ENCODE measurements at regions not wholly inside any gene's neighbourhood (a gene's known extent, or its start where the extent isn't known, plus 50 kb on each side); places are given as distances from the start of the nearest gene placed in this dataset.

DNA sequence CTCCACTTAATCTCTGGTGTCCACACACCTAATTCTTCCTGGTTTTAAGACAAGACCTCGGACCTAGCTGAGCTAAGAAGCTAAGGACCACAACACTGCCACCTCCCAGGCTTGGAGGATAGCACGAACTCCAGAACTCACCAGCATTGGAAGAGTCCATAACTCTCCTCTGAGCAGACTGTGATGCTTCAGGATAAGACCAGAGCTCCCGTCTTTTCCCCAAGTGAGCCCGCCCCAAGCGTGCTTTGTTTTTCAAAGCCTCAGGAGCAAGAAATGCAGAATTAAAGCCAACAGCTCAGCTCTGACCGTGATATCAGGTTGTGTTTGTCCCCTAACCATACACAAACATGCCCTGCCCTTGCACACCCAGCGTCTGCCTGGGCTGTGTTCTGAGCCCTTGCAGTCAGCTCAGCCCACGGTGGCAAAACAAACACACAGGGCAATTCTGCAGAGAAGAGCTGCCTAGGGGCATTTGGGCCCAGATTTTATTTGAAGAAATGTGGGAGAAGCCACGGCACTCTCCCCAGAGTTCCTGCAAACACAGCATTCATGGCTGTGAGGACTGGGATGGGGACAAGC, 145.4 kb downstream of the WDR11 start:
- DNase-seq = no peak
- no peaks in the 10 kb centered on the region for H3K27me3 ChIP-seq (ENCODE audit: control insufficient read depth, insufficient read depth, low read length)
- no peaks in the 10 kb centered on the region for H3K36me3 ChIP-seq (replicated peaks; ENCODE audit: control insufficient read depth, insufficient read depth, low read length)
- no peak overlapping the region for H3K4me3 ChIP-seq (ENCODE audit: insufficient read depth, low read depth, low read length)

DNA sequence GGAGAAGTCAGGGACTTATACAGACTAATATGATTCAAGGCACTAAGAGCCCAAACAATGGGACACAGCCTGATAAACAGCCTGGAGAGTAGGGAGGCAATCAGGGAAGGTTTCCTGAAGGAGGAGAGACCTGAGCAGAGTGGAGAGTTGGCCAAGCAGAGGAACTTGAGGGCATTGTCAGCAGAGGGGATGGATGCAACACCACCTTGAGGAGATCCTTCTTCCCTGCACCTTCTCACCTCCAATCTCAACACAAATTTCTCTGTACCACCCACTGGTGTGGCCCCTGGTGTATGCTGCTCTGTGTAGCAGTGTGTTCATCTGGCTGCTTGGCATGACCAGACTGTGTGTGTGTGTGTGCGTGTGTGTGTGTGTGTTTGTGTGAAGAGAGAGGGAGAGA, 146.2 kb downstream of the WDR11 start:
- no peak for DNase-seq

DNA sequence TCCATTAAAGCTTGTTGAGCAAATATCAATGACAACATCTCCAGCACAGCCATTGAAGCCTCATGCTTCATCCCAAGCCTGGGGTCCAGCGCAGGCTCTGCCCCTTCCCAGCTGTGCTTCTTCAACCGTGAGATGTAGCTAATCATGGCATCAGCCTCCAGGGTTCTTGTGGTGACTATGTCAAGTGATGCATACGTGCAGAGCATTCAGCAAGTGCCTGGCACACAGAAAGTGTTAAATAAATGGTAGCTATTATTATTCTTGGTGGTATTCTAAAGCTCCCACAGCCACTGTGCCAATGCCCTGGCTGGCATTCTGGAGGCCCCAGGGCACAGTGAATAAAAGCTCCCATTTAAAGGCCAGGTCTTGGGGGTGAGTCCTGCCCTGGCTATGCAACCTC, 146.6 kb downstream of the WDR11 start:
- Histone ChIP-seq H3K36me3 (replicated peaks; ENCODE audit: control insufficient read depth, insufficient read depth, low read length) (no peaks in the 10 kb centered on the region), H3K4me3 (ENCODE audit: insufficient read depth, low read depth, low read length) (no peak overlapping the region), H3K27me3 (ENCODE audit: control insufficient read depth, insufficient read depth, low read length) (no peaks in the 10 kb centered on the region)
- no peak for DNase-seq

More for the DNA sequence above, 146.2 kb downstream of the WDR11 start:
- Histone ChIP-seq H3K27me3 (ENCODE audit: control insufficient read depth, insufficient read depth, low read length) (no peaks in the 10 kb centered on the region), H3K4me3 (ENCODE audit: insufficient read depth, low read depth, low read length) (no peak overlapping the region), H3K36me3 (replicated peaks; ENCODE audit: control insufficient read depth, insufficient read depth, low read length) (no peaks in the 10 kb centered on the region)

DNA sequence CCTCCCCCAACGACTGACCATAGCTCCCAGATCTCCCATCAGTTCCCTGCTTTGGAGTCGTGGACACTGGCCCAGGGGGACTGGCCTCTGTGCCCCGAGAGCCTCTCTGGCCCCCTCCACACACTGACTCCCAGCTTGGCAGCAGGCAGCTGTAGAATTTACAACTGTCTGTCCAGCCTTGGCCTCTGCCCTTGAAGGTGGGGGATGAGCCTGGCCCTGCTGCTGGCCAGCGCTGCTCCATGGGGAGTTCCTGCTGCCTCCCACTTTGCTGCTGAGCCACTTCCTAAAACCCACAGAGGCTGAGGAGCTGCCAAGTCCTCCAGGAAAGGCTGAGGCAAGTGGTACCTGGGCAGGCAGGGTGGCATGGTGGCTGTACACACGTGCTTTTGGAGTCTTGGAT, 147.1 kb downstream of the WDR11 start:
- no peaks in the 10 kb centered on the region for H3K36me3 ChIP-seq (replicated peaks; ENCODE audit: control insufficient read depth, insufficient read depth, low read length)
- DNase-seq = no peak
- H3K27me3 ChIP-seq (ENCODE audit: control insufficient read depth, insufficient read depth, low read length) = no peaks in the 10 kb centered on the region
- no peak overlapping the region for H3K4me3 ChIP-seq (ENCODE audit: insufficient read depth, low read depth, low read length)

DNA sequence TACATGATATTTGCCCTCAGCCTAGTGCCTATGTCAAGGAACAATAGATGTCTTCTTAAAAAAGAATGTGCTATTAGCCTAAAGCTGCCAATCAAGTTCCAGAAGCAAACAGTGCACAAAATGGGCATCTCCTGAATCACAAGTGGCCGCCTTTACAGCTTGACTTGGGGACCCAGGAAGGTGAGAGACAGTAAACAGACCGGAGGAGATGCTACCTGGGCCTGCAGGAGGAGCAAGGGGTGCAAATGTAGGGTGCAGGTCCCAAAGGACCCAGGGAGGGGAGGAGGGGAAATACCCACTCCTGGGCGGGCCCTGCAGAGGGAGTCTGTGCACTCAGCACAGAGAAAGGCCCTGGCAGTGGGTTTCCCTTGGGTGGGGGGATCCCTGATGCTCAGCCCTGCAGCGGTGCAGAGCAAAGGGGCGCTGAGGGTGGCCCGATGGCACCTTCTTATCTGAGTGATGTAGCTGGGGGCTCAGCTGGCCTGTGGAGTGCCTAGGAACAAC, 147.7 kb downstream of the WDR11 start:
- no peak for DNase-seq
- H3K4me3 ChIP-seq (ENCODE audit: insufficient read depth, low read depth, low read length) = no peak overlapping the region
- no peaks in the 10 kb centered on the region for H3K36me3 ChIP-seq (replicated peaks; ENCODE audit: control insufficient read depth, insufficient read depth, low read length)
- no peaks in the 10 kb centered on the region for H3K27me3 ChIP-seq (ENCODE audit: control insufficient read depth, insufficient read depth, low read length)

DNA sequence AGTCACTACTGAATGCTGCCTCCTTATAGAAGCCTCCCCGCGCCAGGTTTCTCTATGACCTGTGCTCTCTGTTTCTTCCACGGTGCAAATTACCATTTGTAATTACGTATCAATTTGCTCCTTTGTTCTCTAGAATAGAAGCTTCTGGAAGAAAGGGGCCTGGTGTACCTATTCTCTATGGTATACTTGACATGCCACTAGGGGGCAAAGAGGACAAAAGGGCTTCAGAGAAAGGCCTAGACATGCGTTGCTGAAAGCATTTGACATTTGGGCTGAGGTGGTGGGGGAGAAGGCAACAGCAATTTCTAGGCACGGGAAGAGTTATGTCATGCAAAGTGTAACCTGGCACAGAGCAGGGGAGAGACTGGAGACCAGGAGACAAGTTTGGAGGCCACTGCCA, 148.7 kb downstream of the WDR11 start:
- no peak for DNase-seq
- Histone ChIP-seq H3K27me3 (ENCODE audit: control insufficient read depth, insufficient read depth, low read length) (no peaks in the 10 kb centered on the region), H3K36me3 (replicated peaks; ENCODE audit: control insufficient read depth, insufficient read depth, low read length) (no peaks in the 10 kb centered on the region), H3K4me3 (ENCODE audit: insufficient read depth, low read depth, low read length) (no peak overlapping the region)

DNA sequence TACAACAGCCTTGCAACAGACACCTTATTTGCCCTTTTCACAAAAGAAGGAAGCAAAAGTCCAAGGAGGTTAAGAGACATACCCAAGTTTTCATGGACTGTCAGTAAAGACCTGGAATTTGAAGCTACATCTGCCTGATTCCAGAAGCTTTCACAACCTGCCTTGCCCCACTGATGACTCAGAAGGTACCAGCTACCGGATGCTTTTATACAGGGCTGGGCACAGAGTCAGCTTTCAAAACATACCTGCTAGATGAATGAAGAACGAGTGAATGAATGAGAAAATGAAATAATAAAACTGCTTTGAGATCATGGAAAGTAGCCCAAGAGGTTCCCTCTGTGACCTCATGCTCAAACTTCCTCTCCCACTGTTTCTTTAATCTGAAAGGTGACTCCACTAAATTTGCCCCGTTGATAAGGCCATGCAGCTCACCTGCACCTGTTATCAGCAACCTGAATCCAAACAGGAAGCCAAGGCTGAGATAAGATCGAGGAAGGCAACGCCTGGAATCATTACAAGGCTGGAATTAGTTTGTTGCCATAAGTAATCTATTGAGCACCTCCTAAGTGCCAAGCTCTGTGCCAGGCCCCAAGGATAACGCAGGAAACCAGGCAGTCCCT, 151.5 kb downstream of the WDR11 start:
- no peak for DNase-seq
- no peak overlapping the region for H3K4me3 ChIP-seq (ENCODE audit: insufficient read depth, low read depth, low read length)
- no peaks in the 10 kb centered on the region for H3K27me3 ChIP-seq (ENCODE audit: control insufficient read depth, insufficient read depth, low read length)
- H3K36me3 ChIP-seq (replicated peaks; ENCODE audit: control insufficient read depth, insufficient read depth, low read length) = no peaks in the 10 kb centered on the region

DNA sequence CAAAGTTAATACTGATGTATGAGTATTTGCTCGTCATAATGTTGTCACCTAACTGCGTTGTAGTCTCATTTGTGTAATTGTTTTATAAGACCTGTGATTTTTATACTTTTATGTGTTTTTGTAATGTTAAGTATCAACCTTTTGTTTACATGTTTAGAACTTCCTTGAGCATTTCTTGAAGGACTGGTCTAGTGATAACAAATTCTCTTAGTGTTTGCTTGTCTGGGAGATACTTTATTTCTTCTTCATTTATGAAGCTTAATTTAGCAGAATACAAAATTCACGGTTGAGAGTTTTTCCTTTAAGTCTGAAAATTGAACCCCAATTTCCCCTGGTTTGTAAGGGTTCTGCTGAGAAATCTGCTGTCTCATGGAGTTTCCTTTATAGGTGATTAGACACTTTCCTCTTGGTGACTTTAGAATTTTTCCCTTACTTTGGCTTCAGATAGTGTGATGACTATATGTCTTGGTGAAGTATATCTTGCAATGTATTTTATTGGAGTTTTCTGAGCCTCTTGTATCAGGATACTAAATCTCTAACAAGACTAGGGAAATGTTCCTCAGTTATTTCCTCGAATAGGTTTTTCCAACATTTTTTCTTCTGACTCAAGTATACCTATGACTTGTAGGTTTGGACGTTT, 154.9 kb downstream of the WDR11 start:
- DNase-seq = no peak
- Histone ChIP-seq H3K4me3 (ENCODE audit: insufficient read depth, low read depth, low read length) (no peak overlapping the region), H3K27me3 (ENCODE audit: control insufficient read depth, insufficient read depth, low read length) (no peaks in the 10 kb centered on the region), H3K36me3 (replicated peaks; ENCODE audit: control insufficient read depth, insufficient read depth, low read length) (no peaks in the 10 kb centered on the region)

DNA sequence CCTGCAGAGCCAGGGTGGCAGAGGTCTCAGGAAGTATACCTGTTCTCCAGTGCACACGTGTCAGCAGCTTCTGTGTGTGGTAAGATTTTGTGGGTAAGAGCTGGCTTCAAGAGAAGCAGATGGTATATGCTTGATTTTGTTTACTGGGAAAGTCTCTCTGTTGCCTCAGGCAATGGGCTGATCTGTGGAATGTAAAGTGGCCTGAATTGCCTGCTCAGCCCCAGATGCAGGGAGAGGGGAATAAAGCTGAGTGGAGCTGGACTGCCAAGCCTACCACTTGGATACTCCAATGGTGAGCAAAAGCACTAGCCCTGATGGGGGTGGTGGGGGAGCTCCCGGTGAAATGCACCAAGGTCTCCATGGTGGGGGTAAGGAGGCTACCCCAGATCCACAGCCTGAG, 156.1 kb downstream of the WDR11 start:
- Histone ChIP-seq H3K4me3 (ENCODE audit: insufficient read depth, low read depth, low read length) (no peak overlapping the region), H3K36me3 (replicated peaks; ENCODE audit: control insufficient read depth, insufficient read depth, low read length) (no peaks in the 10 kb centered on the region), H3K27me3 (ENCODE audit: control insufficient read depth, insufficient read depth, low read length) (no peaks in the 10 kb centered on the region)
- DNase-seq = no peak

DNA sequence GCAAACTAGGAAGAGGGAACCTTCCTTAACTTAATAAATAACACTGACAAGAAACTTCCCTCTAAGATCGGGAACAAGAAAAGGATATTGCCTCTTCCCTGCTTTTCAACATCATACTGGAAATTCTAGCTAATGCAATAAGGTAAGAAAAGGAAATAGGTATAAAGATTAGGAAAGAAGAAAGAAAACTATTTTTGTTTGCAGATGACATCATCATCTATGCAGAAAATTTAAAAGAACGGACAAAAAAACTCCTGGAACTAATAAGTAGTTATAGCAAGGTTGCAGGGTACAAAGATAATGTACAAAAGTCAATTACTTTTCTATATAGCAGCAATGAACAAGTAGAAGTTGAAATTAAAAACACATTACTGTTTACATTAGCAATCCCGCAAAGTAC, 164.8 kb downstream of the WDR11 start:
- DNase-seq = no peak
- Histone ChIP-seq H3K4me3 (ENCODE audit: insufficient read depth, low read depth, low read length) (no peak overlapping the region), H3K27me3 (ENCODE audit: control insufficient read depth, insufficient read depth, low read length) (no peaks in the 10 kb centered on the region), H3K36me3 (replicated peaks; ENCODE audit: control insufficient read depth, insufficient read depth, low read length) (no peaks in the 10 kb centered on the region)

DNA sequence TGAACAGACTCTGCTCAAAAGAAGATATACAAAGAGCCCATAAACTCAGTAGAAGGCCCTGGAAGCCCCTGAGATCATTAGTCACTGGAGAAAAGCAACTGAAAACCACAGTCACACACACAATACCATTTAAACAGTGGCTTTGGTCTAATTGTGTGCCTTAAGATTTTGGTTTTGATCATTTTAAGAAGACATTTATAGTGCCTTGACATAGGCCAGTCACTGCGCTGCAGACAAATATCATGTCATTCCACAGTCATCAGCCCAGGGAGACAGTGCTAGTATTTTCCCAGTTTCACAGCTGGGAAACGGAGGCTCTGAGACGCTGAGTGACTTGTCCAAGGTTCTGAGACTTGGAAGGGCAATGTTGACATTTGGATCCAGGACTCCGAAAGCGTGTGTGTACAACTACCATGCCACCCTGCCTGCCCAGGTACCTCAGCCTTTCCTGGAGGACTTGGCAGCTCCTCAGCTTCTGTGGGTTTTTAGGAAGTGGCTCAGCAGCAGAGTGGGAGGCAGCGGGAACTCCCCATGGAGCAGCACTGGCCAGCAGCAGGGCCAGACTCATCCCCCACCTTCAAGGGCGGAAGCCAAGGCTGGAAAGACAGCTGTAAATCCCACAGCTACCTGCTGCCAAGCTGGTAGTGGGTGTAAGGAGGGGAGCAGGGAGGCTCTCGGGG, 173.9 kb downstream of the WDR11 start:
- H3K27me3 ChIP-seq (ENCODE audit: control insufficient read depth, insufficient read depth, low read length) = no peaks in the 10 kb centered on the region
- DNase-seq = no peak
- H3K4me3 ChIP-seq (ENCODE audit: insufficient read depth, low read depth, low read length) = no peak overlapping the region
- H3K36me3 ChIP-seq (replicated peaks; ENCODE audit: control insufficient read depth, insufficient read depth, low read length) = no peaks in the 10 kb centered on the region

DNA sequence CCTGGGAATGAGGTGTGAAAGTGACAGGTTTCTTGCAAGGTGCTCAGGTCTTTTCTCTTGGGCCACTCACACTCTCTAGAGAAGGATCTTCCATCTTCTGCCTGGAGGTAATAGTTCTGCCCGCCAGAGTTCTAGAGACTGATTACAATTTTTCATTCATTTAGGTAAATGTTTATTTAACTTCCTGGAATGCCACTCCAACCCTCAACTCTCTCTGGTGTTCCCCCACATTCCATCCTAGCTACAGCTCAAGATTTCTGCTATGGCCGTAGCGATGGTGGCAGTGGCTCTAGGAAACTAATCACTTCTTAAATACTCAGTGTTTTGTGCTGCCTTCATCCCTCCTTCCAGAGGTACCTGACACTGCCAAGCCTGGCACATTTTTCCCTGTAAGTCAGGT, 174.6 kb downstream of the WDR11 start:
- Histone ChIP-seq H3K27me3 (ENCODE audit: control insufficient read depth, insufficient read depth, low read length) (no peaks in the 10 kb centered on the region), H3K4me3 (ENCODE audit: insufficient read depth, low read depth, low read length) (no peak overlapping the region), H3K36me3 (replicated peaks; ENCODE audit: control insufficient read depth, insufficient read depth, low read length) (no peaks in the 10 kb centered on the region)
- no peak for DNase-seq

DNA sequence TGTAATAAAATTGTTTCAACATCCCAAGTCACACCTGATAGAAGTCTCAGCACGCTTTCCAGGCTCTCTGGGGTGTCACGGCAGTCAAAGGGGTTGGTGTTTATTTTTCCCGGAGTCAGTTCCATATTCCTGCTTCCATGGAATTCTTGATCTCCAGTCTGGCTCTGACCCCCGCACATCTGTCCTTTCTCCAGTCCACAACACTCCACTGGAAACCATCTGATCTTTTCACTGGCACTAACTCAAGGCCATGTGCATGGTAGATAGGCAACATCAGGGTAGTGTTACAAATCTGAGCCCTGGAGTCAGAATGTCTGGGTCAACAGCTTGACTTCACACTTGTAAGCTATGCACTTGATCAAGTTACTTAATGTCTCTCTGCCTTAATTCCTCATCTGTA, 176.2 kb downstream of the WDR11 start:
- no peak for DNase-seq
- no peak overlapping the region for H3K4me3 ChIP-seq (ENCODE audit: insufficient read depth, low read depth, low read length)

DNA sequence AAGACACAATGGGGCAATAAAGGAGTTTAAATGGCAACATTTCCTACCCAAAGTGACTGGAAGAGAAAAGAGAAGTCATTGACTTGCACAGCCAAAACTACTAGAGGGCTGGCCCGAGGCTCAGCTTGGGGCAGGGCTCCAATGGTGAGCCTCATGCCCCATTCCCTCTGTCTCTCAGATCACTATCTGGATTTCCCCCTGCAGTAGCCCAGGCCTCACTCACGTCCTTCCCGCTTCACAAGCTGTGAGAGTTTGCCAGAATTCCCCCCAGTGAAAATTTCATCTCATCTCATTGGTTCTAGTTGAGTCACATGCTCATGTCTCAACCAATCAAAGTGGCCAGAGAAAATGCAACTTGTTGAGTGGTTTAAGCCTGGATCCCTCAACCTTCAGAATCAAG, 181.3 kb downstream of the WDR11 start:
- Histone ChIP-seq H3K27me3 (ENCODE audit: control insufficient read depth, insufficient read depth, low read length) (no peaks in the 10 kb centered on the region), H3K36me3 (replicated peaks; ENCODE audit: control insufficient read depth, insufficient read depth, low read length) (no peaks in the 10 kb centered on the region)
- DNase-seq = peak; percentile 22

More for the DNA sequence above, 176.2 kb downstream of the WDR11 start:
- Histone ChIP-seq H3K27me3 (ENCODE audit: control insufficient read depth, insufficient read depth, low read length) (no peaks in the 10 kb centered on the region), H3K36me3 (replicated peaks; ENCODE audit: control insufficient read depth, insufficient read depth, low read length) (no peaks in the 10 kb centered on the region)

DNA sequence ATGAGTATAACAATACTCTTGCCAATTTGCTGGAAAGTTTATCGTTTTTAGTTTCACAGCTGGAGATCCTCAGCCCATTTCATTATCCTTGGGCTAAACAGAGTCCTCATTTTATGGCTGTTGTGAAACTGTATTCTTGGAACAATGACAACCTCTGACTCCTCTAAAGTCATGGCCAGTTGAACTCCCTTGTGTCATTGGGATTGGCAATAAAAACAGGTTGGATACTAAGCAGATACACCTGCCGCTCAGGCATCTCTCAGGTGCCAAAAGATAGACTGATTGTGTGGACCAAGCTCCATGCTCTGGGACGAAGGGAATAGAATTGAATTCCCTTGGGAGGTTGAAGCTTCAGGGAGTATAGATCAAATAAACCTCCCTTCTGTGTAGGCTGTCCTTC, 182.2 kb downstream of the WDR11 start:
- H3K27me3 ChIP-seq (ENCODE audit: control insufficient read depth, insufficient read depth, low read length) = no peaks in the 10 kb centered on the region
- DNase-seq = no peak
- no peaks in the 10 kb centered on the region for H3K36me3 ChIP-seq (replicated peaks; ENCODE audit: control insufficient read depth, insufficient read depth, low read length)
- no peak overlapping the region for H3K4me3 ChIP-seq (ENCODE audit: insufficient read depth, low read depth, low read length)

More for the DNA sequence above, 181.3 kb downstream of the WDR11 start:
- H3K4me3 ChIP-seq (ENCODE audit: insufficient read depth, low read depth, low read length) = no peak overlapping the region
